A204.1 (cell line): ENCODE measurements at regions not wholly inside any gene's neighbourhood (a gene's known extent, or its start where the extent isn't known, plus 50 kb on each side); places are given as distances from the start of the nearest gene placed in this dataset.
A peak's percentile ranks its signal among the peaks of the same experiment; 100 is the strongest.

Experiments
- FAIRE-seq: peaks from 2 replicates; lab custom pipeline; 2012; peaks lifted over from hg19 to GRCh38; lab: Jason Lieb, UNC

- no peak for FAIRE-seq
These were observed 378.5 kb downstream of the RFPL4B start for GRCh38 chr6:112725541-112726085.

GRCh38 chr6:112735129-112735528, 388.0 kb downstream of the RFPL4B start:
- FAIRE-seq, result no peak

- no peak for FAIRE-seq
These were observed 392.6 kb downstream of the RFPL4B start for GRCh38 chr6:112739766-112740165.

GRCh38 chr6:112743323-112743722, 396.2 kb downstream of the RFPL4B start:
- no peak for FAIRE-seq

GRCh38 chr6:112744827-112745226, 397.7 kb downstream of the RFPL4B start:
- FAIRE-seq, result no peak

- no peak for FAIRE-seq
These were observed 398.6 kb downstream of the RFPL4B start for GRCh38 chr6:112745765-112746164.

- no peak for FAIRE-seq
These were observed 402.5 kb downstream of the RFPL4B start for GRCh38 chr6:112749673-112750072.

- no peak for FAIRE-seq
These were observed 405.2 kb downstream of the RFPL4B start for GRCh38 chr6:112752305-112752704.

GRCh38 chr6:112752791-112753190, 405.7 kb downstream of the RFPL4B start:
- FAIRE-seq, result no peak

- no peak for FAIRE-seq
These were observed 413.7 kb downstream of the RFPL4B start for GRCh38 chr6:112760831-112761230.

GRCh38 chr6:112761740-112762139, 414.6 kb downstream of the RFPL4B start:
- no peak for FAIRE-seq

- no peak for FAIRE-seq
These were observed 417.2 kb downstream of the RFPL4B start for GRCh38 chr6:112764377-112764776.

- FAIRE-seq, result no peak
These were observed 423.2 kb downstream of the RFPL4B start for GRCh38 chr6:112770308-112770707.

- FAIRE-seq, result no peak
These were observed 426.1 kb downstream of the RFPL4B start for GRCh38 chr6:112773187-112773586.

- no peak for FAIRE-seq
These were observed 427.2 kb downstream of the RFPL4B start for GRCh38 chr6:112774319-112774718.

- peak; percentile 95 for FAIRE-seq
These were observed 433.5 kb downstream of the RFPL4B start for GRCh38 chr6:112780498-112781096.

GRCh38 chr6:112781241-112781640, 434.1 kb downstream of the RFPL4B start:
- FAIRE-seq, result no peak

- peak; percentile 21 for FAIRE-seq
These were observed 438.3 kb downstream of the RFPL4B start for GRCh38 chr6:112785408-112785807.

GRCh38 chr6:112786801-112787200, 439.7 kb downstream of the RFPL4B start:
- no peak for FAIRE-seq

- FAIRE-seq, result no peak
These were observed 440.2 kb downstream of the RFPL4B start for GRCh38 chr6:112787371-112787770.

GRCh38 chr6:112795316-112795715, 448.2 kb downstream of the RFPL4B start:
- FAIRE-seq, result no peak

- FAIRE-seq, result no peak
These were observed 449.6 kb downstream of the RFPL4B start for GRCh38 chr6:112796712-112797111.

- no peak for FAIRE-seq
These were observed 452.8 kb downstream of the RFPL4B start for GRCh38 chr6:112799889-112800288.

GRCh38 chr6:112800439-112800838, 453.3 kb downstream of the RFPL4B start:
- no peak for FAIRE-seq

GRCh38 chr6:112800916-112801315, 453.8 kb downstream of the RFPL4B start:
- no peak for FAIRE-seq
